ENCODE measurements at regions not wholly inside any gene's neighbourhood (a gene's known extent, or its start where the extent isn't known, plus 50 kb on each side); places are given as distances from the start of the nearest gene placed in this dataset.

GRCh38 chr2:39922679-39923405 is 143.8 kb upstream of the THUMPD2 start:
- no peak for TF ChIP-seq CTCF (IDR thresholded peaks at IDR 0.05)
- no peak for TF ChIP-seq POLR2A (IDR thresholded peaks at IDR 0.05)
- no peak for TF ChIP-seq POLR2AphosphoS5 (IDR thresholded peaks at IDR 0.05)
